Activated CD8-positive, alpha-beta memory T cell treated with anti-CD3 and anti-CD28 coated beads, Interleukin-2, amount 50 U/mL, for 24 hours (primary cell): ENCODE measurements at regions not wholly inside any gene's neighbourhood (a gene's known extent, or its start where the extent isn't known, plus 50 kb on each side); places are given as distances from the start of the nearest gene placed in this dataset.
"Not testable (repeated sequence)": the region's sequence is repeated elsewhere in the genome, so short reads cannot be mapped to it uniquely, and the experiment has no call there.

Source experiments
- DNase-seq: peaks from one replicate; pipeline ENCODE4 v3.0.0-alpha.2; 2020; ENCODE audit errors: extremely low read depth

- no peak for DNase-seq
Observed at GRCh38 chrX:40414335-40414734, 166.4 kb upstream of the ATP6AP2 start.

GRCh38 chrX:40411340-40412111 lies 169.2 kb upstream of the ATP6AP2 start:
- DNase-seq: no peak

- DNase-seq: no peak
Observed at GRCh38 chrX:40410859-40411258, 169.9 kb upstream of the ATP6AP2 start.

- no peak for DNase-seq
Observed at GRCh38 chrX:40406330-40406859, 174.4 kb upstream of the ATP6AP2 start.

GRCh38 chrX:40405399-40405798 lies 175.4 kb upstream of the ATP6AP2 start:
- no peak for DNase-seq

GRCh38 chrX:40403757-40404156 lies 177.0 kb upstream of the ATP6AP2 start:
- no peak for DNase-seq

GRCh38 chrX:40402831-40403533 lies 177.8 kb upstream of the ATP6AP2 start:
- DNase-seq: no peak

- DNase-seq: no peak
Observed at GRCh38 chrX:40395102-40395501, 185.7 kb upstream of the ATP6AP2 start.

GRCh38 chrX:40394302-40394701 lies 186.5 kb upstream of the ATP6AP2 start:
- DNase-seq: no peak

GRCh38 chrX:40392599-40392998 lies 188.2 kb upstream of the ATP6AP2 start:
- no peak for DNase-seq

GRCh38 chrX:40391662-40392061 lies 189.1 kb upstream of the ATP6AP2 start:
- no peak for DNase-seq

GRCh38 chrX:40389555-40389954 lies 191.2 kb upstream of the ATP6AP2 start:
- no peak for DNase-seq

GRCh38 chrX:40388441-40388840 lies 192.3 kb upstream of the ATP6AP2 start:
- no peak for DNase-seq

GRCh38 chrX:40387869-40388268 lies 192.9 kb upstream of the ATP6AP2 start:
- DNase-seq: not testable (repeated sequence)

- DNase-seq: not testable (repeated sequence)
Observed at GRCh38 chrX:40387311-40387710, 193.5 kb upstream of the ATP6AP2 start.

- DNase-seq: no peak
Observed at GRCh38 chrX:40385682-40386081, 195.1 kb upstream of the ATP6AP2 start.

GRCh38 chrX:40385256-40385655 lies 195.5 kb upstream of the ATP6AP2 start:
- DNase-seq: no peak

GRCh38 chrX:40383969-40384368 lies 196.8 kb upstream of the ATP6AP2 start:
- no peak for DNase-seq

GRCh38 chrX:40383360-40383759 lies 197.4 kb upstream of the ATP6AP2 start:
- DNase-seq: no peak

- DNase-seq: no peak
Observed at GRCh38 chrX:40380655-40381488, 199.9 kb upstream of the ATP6AP2 start.

- DNase-seq: no peak
Observed at GRCh38 chrX:40377684-40378083, 203.1 kb upstream of the ATP6AP2 start.

GRCh38 chrX:40374486-40374885 lies 206.3 kb upstream of the ATP6AP2 start:
- DNase-seq: no peak
